RWPE2 (cell line): ENCODE measurements at regions not wholly inside any gene's neighbourhood (a gene's known extent, or its start where the extent isn't known, plus 50 kb on each side); places are given as distances from the start of the nearest gene placed in this dataset.

ENCODE experiments used
- ATAC-seq: fragments of 200-7000 bp; cut with Tn5 transposase; 3 replicates; pipeline ENCODE4 v1.9.1; 2021; ENCODE audit warnings: low read depth
- DNase-seq: peaks from one replicate; pipeline ENCODE4 v3.0.0-alpha.2; 2020; ENCODE audit warnings: low spot score
- H3K27ac ChIP-seq: fragments of 450-650 bp; 2 replicates; pipeline ENCODE4 v1.5.1; 2017; ENCODE audit warnings: mild to moderate bottlenecking; ENCODE audit not compliant: poor library complexity, severe bottlenecking
- H3K27me3 ChIP-seq: fragments of 250-450 bp; sonication (Bioruptor Pico); 2 replicates; pipeline ENCODE4 v1.5.1; 2021; ENCODE audit warnings: mild to moderate bottlenecking, moderate library complexity; ENCODE audit not compliant: insufficient read depth, poor library complexity, severe bottlenecking
- H3K36me3 ChIP-seq: fragments of 250-450 bp; sonication (Bioruptor Pico); 2 replicates; pipeline ENCODE4 v1.5.1; 2020; ENCODE audit warnings: low read depth, mild to moderate bottlenecking, moderate library complexity
- H3K4me1 ChIP-seq: fragments of 250-450 bp; sonication (Bioruptor Pico); 2 replicates; pipeline ENCODE4 v1.5.1; 2021; ENCODE audit warnings: mild to moderate bottlenecking, moderate library complexity; ENCODE audit not compliant: insufficient read depth, poor library complexity, severe bottlenecking
- H3K4me3 ChIP-seq: fragments of 250-450 bp; sonication (Bioruptor Pico); 2 replicates; pipeline ENCODE4 v1.5.1; 2021; ENCODE audit warnings: mild to moderate bottlenecking, moderate library complexity; ENCODE audit not compliant: severe bottlenecking
- H3K9me3 ChIP-seq: fragments of 250-450 bp; sonication (Bioruptor Pico); 2 replicates; pipeline ENCODE4 v1.5.1; 2021; ENCODE audit warnings: mild to moderate bottlenecking, moderate library complexity; ENCODE audit not compliant: severe bottlenecking
- TF ChIP-seq, protein P1 (sequence below): fragments of 450-650 bp; IDR thresholded peaks from one replicate; pipeline ENCODE4 v1.5.1; 2017; ENCODE audit warnings: mild to moderate bottlenecking, moderate library complexity; ENCODE audit not compliant: poor library complexity, severe bottlenecking

DNA sequence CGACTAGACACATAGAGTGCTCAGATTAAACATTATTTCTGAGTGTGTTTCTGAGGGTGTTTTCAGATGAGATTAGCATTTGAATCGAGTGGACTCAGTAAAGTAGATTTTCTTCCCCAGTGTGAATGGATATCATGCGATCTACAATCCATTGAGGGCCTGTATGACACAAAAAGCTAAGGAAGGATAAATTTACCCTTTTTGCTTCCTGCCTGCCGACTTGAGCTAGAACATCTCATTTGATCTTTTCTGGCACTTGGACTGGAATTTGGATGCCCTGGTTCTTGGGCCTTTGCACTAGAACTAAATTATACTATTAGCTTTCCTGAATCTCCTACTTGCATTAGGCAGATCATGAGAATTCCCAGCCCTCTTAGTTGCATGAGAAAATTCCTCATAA lies 675.8 kb downstream of the DOK5 start:
- DNase-seq = no peak
- Histone ChIP-seq H3K9me3 (no peaks in the 10 kb centered on the region), H3K4me1 (no peaks in the 10 kb centered on the region), H3K36me3 (no peaks in the 10 kb centered on the region), H3K27me3 (no peaks in the 10 kb centered on the region), H3K4me3 (no peak overlapping the region), H3K27ac (no peak overlapping the region)
- TF ChIP-seq, protein P1, sequence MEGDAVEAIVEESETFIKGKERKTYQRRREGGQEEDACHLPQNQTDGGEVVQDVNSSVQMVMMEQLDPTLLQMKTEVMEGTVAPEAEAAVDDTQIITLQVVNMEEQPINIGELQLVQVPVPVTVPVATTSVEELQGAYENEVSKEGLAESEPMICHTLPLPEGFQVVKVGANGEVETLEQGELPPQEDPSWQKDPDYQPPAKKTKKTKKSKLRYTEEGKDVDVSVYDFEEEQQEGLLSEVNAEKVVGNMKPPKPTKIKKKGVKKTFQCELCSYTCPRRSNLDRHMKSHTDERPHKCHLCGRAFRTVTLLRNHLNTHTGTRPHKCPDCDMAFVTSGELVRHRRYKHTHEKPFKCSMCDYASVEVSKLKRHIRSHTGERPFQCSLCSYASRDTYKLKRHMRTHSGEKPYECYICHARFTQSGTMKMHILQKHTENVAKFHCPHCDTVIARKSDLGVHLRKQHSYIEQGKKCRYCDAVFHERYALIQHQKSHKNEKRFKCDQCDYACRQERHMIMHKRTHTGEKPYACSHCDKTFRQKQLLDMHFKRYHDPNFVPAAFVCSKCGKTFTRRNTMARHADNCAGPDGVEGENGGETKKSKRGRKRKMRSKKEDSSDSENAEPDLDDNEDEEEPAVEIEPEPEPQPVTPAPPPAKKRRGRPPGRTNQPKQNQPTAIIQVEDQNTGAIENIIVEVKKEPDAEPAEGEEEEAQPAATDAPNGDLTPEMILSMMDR = no peak
- ATAC-seq = no peak

DNA sequence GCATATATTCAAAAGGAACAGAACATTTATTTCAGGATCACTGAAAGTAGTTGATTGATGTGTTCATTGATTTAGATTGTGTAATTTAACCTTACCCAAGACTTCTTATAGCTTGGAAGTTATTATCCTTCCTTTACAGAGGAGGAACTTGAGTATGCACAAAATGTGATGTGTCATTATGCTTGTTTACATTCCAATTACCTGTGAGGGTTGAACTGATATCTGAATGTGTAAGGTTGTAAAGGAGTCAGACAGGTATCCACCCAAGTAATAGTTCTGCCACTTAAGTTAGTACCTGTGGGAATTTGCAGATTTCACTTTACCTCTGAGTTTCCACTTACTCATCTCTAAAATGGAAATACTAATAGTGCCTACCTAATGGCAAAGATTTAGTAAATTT lies 668.2 kb downstream of the DOK5 start:
- no peak overlapping the region for H3K4me3 ChIP-seq
- no peaks in the 10 kb centered on the region for H3K36me3 ChIP-seq
- H3K27me3 ChIP-seq = no peaks in the 10 kb centered on the region
- TF ChIP-seq, protein P1 = no peak
- H3K9me3 ChIP-seq = no peaks in the 10 kb centered on the region
- no peak overlapping the region for H3K27ac ChIP-seq
- DNase-seq = no peak
- ATAC-seq = peak; percentile 73
- peaks cover 6% of the 10 kb centered on the region for H3K4me1 ChIP-seq

DNA sequence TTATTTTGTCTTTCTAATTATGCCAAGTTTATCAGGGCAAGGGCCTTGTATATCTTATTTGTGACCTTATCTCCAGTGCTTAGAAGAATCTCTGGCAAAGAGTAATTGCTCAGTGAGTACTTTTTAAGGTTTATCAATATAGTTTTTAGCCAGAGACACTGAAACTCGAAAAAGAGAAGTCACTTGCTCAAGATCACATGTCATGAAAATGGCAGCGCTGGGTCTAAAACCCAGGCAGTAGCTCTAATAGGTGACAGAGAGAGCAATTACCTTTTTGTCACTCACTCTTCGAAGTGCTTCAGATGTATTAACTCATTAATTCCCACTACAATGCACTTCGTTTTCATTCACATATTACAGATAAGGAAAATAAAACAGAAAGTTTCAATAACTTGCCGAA lies 667.5 kb downstream of the DOK5 start:
- H3K27ac ChIP-seq = no peak overlapping the region
- no peak for ATAC-seq
- H3K9me3 ChIP-seq = no peaks in the 10 kb centered on the region
- no peak overlapping the region for H3K4me3 ChIP-seq
- TF ChIP-seq, protein P1 = no peak
- H3K4me1 ChIP-seq = peaks cover 6% of the 10 kb centered on the region
- H3K36me3 ChIP-seq = no peaks in the 10 kb centered on the region
- no peak for DNase-seq
- peaks cover 4% of the 10 kb centered on the region for H3K27me3 ChIP-seq

DNA sequence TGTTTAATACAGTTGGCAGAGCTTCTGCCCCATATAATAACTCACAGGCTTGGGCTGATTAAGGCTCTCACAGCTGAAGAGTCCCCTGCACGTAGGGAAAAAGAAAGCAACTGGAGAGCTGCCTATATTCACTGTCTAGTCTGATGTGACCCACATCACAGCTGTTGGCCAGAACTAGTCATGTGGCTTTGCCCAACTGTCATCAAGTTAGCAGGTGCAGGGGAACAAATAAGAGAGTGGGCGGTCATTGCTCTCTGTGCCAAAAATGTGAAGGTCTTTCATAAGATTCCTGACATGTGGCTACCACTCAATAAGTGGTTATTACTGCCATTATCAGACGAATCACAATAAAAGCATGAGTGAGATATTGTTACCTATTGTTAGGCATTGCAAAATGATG lies 665.2 kb downstream of the DOK5 start:
- no peak for ATAC-seq
- no peaks in the 10 kb centered on the region for H3K36me3 ChIP-seq
- TF ChIP-seq, protein P1 = no peak
- H3K4me1 ChIP-seq = peaks cover 6% of the 10 kb centered on the region
- no peaks in the 10 kb centered on the region for H3K9me3 ChIP-seq
- no peak overlapping the region for H3K27ac ChIP-seq
- H3K27me3 ChIP-seq = peaks cover 4% of the 10 kb centered on the region
- H3K4me3 ChIP-seq = no peak overlapping the region
- DNase-seq = no peak

DNA sequence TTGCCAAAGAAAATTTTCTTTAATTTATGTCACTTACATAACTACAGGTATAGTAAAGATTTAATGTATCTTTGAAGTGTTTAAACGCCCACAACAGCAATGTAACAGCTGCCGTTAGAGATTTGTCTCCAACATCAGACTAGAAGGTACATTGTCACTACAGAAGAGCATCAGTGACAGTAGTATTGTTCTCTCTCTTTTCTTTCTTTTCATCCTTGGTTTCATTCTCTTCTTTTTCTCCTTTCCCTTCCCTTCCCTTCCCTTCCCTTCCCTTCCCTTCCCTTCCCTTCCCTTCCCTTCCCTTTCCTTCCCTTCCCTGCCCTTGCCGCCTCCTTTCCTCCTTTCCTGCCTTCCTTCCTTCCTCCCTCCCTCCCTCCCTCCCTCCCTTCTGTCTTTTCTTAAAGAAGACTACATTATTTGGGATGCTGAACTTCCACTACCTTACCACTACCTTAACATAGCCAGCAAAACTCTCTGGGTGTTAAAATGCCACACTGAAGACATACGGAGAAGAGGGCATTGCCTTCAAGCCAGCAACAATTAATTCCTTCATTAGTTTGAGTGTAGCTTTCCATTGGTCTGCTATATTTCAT lies 663.9 kb downstream of the DOK5 start:
- Histone ChIP-seq H3K27ac (no peak overlapping the region), H3K9me3 (no peaks in the 10 kb centered on the region), H3K4me1 (peaks cover 6% of the 10 kb centered on the region), H3K4me3 (no peak overlapping the region), H3K27me3 (peaks cover 4% of the 10 kb centered on the region), H3K36me3 (no peaks in the 10 kb centered on the region)
- DNase-seq = no peak
- TF ChIP-seq, protein P1 = no peak
- ATAC-seq = no peak
